IPS DF 4.7 (cell line): ENCODE measurements at regions not wholly inside any gene's neighbourhood (a gene's known extent, or its start where the extent isn't known, plus 50 kb on each side); places are given as distances from the start of the nearest gene placed in this dataset.
A peak's percentile ranks its signal among the peaks of the same experiment; 100 is the strongest.

Experiments
- DNase-seq: peaks from one replicate; pipeline ENCODE4 v3.0.0-alpha.2; 2013; ENCODE audit warnings: low spot score; ENCODE audit errors: extremely low read depth

DNA sequence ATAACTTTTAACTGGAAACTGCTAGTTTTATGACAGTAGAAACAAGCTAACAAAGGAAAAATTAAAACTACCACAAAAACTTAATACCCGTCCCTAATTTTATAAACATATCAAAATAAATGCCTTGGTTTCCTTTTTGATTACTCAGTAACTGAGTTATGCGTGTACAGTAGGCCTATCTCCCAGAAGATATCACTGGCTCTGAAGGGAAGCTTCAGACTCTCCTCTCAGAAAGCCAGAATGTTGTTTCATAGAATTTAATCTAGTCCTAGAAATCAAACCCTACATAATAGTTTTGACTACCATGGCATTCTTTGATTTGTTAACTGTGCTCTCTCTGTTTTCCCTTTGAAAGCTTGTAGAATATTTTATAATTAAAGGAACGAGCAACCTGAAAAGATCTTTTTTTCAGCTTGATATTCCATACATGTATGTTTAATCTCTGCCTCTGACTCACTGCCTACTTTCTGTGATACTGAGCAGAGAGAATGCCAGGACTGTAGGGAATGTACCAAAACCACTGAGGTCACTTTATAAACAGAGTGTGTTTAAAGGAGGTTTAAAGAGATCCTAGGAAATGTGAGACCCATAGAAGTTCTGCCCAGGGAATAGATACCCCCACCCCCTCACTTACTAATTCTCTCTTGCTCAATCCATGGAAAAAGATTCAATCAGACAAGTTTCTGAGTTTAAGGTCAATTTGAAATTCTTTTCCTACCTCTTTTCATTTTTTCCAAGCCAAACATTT, 311.5 kb downstream of the HDGFL1 start:
- DNase-seq = no peak

- DNase-seq = no peak
Observed at GRCh38 chr6:22882581-22882980, 313.2 kb downstream of the HDGFL1 start.

DNA sequence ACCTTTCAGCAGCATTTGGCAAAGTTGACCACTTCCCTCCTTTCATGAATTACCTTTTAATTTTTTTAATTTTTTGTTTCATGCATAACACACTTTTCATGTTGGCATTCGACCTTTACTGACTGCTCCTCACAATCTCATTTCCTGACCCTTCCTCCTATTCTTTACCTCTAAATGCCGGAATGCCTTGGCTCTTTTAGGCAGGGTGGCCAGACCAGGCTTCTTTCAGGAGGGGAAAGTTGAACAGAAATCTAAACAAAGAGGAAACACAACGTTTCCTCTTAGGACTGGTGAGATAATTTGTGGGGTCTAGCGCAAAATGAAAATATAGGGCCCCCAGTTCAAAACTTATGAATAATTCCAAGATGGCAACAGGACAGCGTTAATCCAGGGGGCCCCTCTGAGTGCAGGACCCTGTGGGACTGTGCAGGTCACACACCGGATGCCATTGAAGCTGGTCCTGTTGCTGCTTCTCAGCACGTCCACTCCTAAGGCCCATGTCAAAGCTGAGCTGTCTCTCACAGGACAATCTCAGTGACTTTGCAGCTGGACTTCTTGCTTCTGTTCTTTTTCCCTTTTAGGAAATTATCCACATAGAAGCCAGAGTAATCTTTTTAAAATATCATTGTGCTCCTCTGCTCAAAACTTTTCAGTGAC, 313.8 kb downstream of the HDGFL1 start:
- DNase-seq = no peak

GRCh38 chr6:22884456-22884855, 315.1 kb downstream of the HDGFL1 start:
- DNase-seq = no peak

DNA sequence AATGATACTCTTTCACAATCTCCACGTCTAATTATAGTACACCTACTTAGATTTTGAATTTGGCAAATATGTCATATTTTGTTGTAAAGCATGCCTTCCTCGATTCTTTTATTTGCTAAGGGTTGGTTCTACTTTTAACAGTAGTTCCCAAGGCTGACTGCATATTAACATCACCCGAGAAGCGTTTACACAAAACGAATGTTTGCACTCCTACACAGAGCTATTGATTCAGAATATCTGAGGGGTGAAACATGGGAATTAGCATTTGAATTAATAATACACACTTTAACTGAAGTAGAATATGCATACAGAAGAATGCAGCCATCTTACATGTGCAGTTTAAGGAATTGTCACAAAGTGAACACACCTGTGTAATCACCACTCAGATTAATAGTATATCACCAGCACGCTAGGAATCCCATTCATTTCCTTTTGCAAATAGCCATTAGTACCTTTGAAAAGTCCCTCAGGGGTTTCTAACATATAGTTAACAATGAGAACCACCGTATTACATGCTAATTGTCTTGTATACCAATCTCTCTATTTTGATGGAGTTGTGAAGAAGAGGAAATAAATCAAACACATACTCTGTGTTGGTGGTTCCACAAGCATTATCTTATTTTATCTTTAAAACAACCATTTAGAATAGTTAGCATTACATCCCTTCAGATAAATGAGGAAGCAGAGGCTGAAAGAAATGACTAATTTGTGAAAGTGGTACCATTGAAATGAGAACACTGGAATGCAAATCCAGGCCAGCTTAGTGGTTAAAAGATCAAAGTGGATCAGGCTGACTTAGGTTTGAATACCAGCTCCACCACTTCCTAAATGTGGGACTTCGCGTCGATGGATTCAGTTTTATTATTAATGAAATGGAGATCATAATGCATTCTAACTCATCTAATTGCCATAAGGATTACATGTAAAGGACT, 317.6 kb downstream of the HDGFL1 start:
- no peak for DNase-seq

DNA sequence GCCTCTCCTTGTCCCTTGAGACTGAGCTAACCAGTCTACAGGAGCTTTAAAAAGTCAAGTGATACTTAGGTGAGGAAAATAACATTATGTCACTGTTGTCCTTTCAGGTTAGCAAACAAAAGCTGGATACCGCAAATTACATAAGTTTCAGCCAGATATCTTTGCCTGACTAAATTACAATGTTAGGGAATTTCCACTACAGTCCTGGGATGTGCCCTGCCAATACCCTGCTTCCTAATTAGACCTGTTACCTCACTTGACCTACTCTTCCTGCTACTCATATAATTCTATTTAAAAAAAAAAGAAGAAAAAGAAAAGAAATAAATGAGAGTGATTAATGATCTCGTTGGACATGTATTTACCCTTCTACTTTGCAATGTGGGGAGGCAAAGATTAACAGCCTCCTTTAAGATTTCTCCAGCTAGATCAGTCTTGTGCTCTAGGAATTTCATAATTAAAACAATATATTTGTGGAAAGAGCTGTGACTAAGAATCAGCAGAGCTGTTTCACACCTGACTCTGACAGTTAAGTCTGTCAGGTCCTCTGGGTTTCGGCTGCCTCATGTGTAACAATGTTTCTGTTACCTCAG, 318.9 kb downstream of the HDGFL1 start:
- no peak for DNase-seq

DNA sequence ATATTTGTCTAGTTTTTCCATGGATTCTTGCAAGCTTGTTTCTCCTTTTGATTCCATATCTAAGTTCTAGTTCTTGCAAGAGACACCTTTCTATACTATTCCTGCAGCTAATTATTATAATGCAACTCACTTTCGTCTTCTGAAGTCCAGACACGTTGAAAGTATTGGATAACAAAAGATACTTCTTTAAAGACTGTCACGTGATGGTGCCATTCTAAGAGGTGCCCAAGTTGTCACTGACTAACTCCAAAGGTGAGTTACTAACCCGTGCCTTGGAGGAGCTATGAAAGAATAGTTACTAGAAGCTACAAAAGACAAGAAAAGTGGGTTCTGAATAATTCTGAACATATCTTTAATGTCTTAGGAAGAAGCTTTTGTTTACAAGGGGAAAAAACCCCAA, 322.6 kb downstream of the HDGFL1 start:
- DNase-seq = no peak

DNA sequence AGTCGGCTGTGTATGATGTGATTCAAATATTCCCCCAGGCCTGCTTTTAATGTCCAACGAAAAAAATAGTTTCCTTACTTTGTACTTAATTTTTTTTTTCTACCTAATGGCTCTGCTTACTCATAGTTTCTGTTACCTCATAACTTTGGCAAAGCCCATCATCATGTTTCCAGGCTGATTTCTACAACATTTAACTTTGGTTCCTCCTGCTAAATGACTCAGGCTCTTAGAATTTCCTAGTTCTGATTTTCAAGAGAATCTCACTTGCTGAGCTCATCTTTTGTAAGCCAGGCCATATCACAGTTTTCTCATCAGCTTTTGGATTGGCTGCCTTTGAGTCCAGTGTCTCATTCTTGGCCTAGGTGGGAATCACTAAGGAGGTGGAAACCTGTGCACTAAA, 323.1 kb downstream of the HDGFL1 start:
- no peak for DNase-seq

DNA sequence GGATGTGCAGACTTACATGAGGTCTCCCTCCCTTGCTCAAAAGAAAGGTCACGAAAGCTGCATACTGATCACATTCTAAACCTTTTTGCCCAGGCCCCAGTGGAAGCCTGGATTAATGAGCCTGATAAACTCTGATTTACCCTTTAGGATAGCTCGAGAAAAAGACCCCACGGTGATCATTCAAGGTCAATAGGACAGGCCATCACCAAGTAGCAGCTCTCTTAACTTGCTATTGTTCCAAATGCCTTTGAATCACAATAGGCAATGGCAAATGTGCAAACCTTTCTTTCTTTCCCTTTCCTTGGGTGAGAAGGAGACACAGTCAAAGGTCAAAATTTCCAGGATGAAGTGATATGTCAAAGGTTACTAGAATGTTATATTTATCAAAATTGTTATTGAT, 327.3 kb downstream of the HDGFL1 start:
- DNase-seq = no peak

DNA sequence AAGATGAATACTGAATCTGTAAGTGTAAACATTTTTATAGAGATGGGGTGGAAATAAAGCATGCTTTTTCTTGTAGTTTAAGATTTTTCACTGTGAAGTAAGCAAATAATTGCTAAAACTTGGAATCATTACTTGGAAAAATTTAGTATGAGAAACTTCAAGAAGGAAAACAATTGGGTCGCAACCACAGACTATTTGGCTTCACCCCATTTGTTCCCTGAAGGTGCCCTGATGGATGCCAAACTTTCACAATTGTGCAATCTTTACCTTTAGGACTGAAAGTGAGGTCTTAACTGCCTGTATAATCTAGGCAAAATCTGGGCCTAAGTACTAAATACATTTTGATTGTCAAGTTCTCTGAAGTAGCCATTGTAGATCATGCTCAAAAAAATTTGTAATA, 330.1 kb downstream of the HDGFL1 start:
- DNase-seq = no peak

DNA sequence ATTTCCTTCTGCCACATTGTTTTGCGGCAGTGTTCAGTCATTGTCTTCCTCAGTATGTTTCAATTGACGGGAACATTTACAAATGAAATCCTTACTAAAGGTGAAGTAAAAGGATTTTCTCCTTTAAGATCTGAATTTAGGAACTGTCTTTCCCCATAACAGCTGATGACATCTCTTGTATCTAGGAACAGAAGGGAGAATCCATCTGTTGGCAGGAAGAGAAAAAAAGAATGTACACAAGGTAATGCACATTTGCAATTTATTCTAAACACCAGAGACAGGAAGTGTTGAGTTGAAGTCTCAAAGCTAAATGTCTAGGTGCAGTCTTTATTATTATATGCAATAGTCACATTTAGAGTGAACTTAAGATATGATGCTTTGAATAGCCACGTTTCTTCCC, 334.5 kb downstream of the HDGFL1 start:
- no peak for DNase-seq

DNA sequence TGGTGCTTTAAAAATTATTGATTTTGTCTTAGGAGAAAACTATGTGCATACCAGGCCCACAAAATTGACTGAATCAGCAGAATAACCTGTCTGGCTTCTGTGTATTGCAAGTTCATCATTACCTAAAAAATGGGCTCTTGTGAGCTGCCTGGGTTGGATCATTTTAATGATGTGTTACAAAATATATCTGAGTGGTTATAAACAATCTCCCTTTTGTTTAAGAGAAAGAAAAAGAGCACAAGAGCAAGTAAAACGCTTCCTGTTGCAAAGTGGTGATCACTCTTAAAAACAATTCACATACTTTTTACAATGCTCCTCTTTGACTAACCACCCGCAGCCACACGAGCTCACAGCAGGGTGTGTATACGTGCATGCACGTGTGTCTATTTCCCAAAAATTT, 335.1 kb downstream of the HDGFL1 start:
- no peak for DNase-seq

DNA sequence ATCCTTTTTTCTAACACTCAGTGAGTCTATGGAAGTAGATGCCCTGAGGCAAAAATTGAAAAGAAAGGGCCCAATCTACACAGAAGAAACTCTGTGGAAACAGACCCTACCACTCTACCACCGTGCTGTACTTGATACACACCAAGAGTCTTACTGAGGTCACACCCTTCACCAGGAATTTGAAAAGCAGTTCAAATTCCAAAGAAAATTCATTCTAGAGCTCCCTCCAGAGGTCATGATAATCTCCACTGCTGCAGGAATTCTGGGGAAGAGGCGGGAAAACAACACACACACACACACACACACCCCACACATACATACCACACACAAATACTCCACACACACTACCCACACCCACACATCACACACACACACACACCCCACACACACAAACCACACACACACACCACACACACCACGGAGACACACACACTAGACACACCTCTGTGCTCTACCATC, 336.8 kb downstream of the HDGFL1 start:
- DNase-seq = peak; percentile 36

GRCh38 chr6:22907085-22907484, 337.7 kb downstream of the HDGFL1 start:
- DNase-seq = no peak

DNA sequence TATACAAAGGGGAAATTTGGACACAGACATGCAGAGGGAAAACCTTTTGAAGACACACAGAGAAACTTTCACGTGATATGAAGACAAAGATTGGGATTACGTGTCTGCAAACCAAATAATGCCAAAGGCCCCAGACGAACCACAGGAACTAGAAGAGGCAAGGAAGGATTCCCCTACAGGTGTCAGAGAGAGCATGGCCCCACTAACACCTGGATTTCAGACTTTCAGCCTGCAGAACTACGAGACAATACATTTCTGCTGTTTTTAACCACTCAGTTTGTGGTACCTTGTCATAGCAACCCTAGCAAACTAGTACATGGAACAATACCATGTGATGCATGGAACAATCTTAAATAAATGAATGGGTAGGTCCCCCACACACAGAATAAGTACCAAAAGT, 341.0 kb downstream of the HDGFL1 start:
- DNase-seq = no peak

DNA sequence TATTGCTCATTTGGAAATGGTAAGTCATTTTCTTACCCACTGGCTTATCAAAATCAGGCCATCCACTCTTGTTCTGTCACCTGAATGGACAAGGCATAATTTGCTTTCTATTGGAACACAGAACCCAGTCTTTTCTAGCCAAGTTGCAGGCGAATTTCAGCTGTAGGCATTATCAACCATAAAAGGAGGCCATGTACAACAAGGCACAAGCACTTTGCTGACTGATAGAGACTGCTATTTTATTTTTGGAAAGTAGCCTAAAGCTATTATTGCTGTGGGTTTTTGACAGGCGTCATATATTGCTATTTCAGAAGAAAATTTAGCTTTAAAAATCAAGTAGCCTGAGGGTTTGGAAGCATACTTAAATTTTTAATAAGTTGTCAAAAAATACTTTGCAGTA, 344.2 kb downstream of the HDGFL1 start:
- DNase-seq = no peak

DNA sequence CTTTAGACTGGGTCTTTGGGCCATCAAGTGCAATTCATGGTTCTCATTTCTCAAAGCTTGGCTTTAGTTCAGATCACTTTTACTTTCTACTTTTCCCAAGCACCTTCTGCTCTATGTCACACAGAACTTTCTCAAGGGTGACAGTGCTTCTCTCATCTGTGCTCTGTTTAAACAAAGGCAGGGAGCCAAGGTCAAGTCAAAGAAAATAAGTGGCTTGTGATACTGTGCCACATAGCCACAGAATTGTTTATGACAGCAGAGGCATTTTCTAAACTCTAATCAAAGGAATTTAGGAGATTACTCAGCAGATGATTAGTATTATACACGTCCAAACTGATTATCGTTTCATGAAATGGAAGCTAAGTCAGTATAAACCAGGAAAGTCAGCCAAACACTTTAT, 348.0 kb downstream of the HDGFL1 start:
- DNase-seq = no peak

GRCh38 chr6:22921828-22922227, 352.5 kb downstream of the HDGFL1 start:
- peak; percentile 25 for DNase-seq

GRCh38 chr6:22925304-22925835, 356.0 kb downstream of the HDGFL1 start:
- DNase-seq = no peak

DNA sequence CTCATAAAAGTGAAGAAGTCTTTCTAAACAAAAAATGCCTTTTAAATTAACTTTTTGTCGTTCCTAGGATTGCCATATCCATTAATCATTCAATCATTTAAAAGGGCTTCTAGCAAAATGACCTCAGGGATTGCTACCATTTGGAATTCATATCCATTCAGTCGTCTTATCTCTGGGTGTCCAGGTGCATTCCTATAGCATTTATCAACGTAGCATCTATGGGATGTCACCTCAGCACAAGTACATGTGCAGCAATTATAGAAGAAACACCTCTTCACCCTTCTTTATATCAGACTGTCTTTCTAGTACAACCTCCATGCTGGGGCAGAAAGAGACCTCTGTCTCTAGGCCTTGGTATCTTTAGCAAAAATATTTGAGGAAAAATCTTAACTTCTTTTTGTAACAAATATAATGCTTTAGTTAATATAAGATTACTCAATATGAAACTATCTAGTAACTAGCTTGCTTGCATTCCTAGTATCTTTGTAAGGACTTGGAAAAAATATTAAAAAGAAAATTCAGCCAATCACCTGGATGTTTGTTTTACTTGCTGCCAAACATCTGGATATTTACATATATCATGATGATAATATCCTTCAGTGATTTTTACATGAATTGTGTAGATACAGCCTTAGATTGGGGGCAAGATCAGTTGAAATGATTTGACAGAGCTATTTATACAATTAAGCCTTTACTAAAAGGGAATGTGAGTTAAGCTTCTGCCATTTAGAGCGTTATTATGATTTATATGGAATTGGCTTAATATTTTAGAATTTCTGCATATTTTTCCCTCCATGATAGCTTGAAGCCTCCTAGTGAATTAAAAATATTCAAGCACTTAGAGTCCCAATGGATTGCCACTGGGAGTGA, 356.8 kb downstream of the HDGFL1 start:
- no peak for DNase-seq
